DOHH2 (cell line): ENCODE measurements at regions not wholly inside any gene's neighbourhood (a gene's known extent, or its start where the extent isn't known, plus 50 kb on each side); places are given as distances from the start of the nearest gene placed in this dataset.

Experiments
- H3F3A ChIP-seq: fragments of 200-600 bp; sonication (generic), shearing (Covaris generic); 2 replicates; pipeline ENCODE4 v1.6.0; 2016; ENCODE audit warnings: antibody characterized with exemption, mild to moderate bottlenecking; ENCODE audit not compliant: control insufficient read depth, insufficient read depth
- H3K27ac ChIP-seq: fragments of 200-600 bp; sonication (generic); 2 replicates; pipeline ENCODE4 v1.5.1; 2014; ENCODE audit warnings: low read depth, mild to moderate bottlenecking, low read length, moderate library complexity
- H3K27me3 ChIP-seq: fragments of 200-600 bp; sonication (generic); 2 replicates; pipeline ENCODE4 v1.6.1; 2014; ENCODE audit warnings: mild to moderate bottlenecking, low read length, mixed read lengths; ENCODE audit not compliant: control insufficient read depth
- H3K36me3 ChIP-seq: fragments of 200-600 bp; sonication (generic); 2 replicates; pipeline ENCODE4 v1.6.1; 2014; ENCODE audit warnings: mild to moderate bottlenecking, low read length, moderate library complexity, mixed read lengths; ENCODE audit not compliant: control insufficient read depth
- H3K4me1 ChIP-seq: fragments of 200-600 bp; sonication (generic); 2 replicates; pipeline ENCODE4 v1.6.1; 2014; ENCODE audit warnings: mild to moderate bottlenecking, low read length, mixed read lengths; ENCODE audit not compliant: control insufficient read depth
- H3K4me2 ChIP-seq: fragments of 200-600 bp; sonication (generic); 2 replicates; pipeline ENCODE4 v1.6.0; 2014; ENCODE audit warnings: mild to moderate bottlenecking, low read length, moderate library complexity
- H3K4me3 ChIP-seq: fragments of 200-600 bp; sonication (generic); 2 replicates; pipeline ENCODE4 v1.5.1; 2014; ENCODE audit warnings: mild to moderate bottlenecking, low read length, mixed read lengths
- H3K79me2 ChIP-seq: fragments of 200-600 bp; sonication (generic); 2 replicates; pipeline ENCODE4 v1.6.1; 2014; ENCODE audit warnings: mild to moderate bottlenecking, low read length, mixed read lengths; ENCODE audit not compliant: control insufficient read depth
- H3K9me2 ChIP-seq: fragments of 200-600 bp; sonication (generic); replicated peaks from 2 replicates; pipeline ENCODE4 v1.6.1; 2014; ENCODE audit warnings: mild to moderate bottlenecking, low read length, mixed read lengths; ENCODE audit not compliant: control insufficient read depth
- H3K9me3 ChIP-seq: fragments of 200-600 bp; sonication (generic); 2 replicates; pipeline ENCODE4 v1.6.1; 2014; ENCODE audit warnings: antibody characterized with exemption, low read length, mixed read lengths; ENCODE audit not compliant: control insufficient read depth, insufficient read depth
- H4K20me1 ChIP-seq: fragments of 200-600 bp; sonication (generic); 2 replicates; pipeline ENCODE4 v1.6.0; 2014; ENCODE audit warnings: low read depth, mild to moderate bottlenecking, antibody characterized with exemption, low read length, moderate library complexity; ENCODE audit not compliant: control insufficient read depth, insufficient read depth
- CTCF ChIP-seq: fragments of 200-600 bp; sonication (generic); IDR thresholded peaks from one replicate; pipeline ENCODE4 v1.5.1; 2014; ENCODE audit warnings: antibody characterized with exemption, mild to moderate bottlenecking, low read depth, low read length; ENCODE audit not compliant: poor library complexity, severe bottlenecking
- EZH2phosphoT487 ChIP-seq: fragments of 200-600 bp; sonication (generic); IDR thresholded peaks from 2 replicates; pipeline ENCODE4 v1.6.1; 2017; ENCODE audit warnings: borderline replicate concordance, mild to moderate bottlenecking, antibody characterized with exemption, low read length, moderate library complexity, mixed read lengths

GRCh38 chr21:29396951-29397455 is 98.3 kb downstream of the BACH1 start:
- no peaks in the 10 kb centered on the region for H3K79me2 ChIP-seq
- no peaks in the 10 kb centered on the region for H3K4me1 ChIP-seq
- H3K4me3 ChIP-seq: no peak overlapping the region
- no peaks in the 10 kb centered on the region for H3F3A ChIP-seq
- H3K9me2 ChIP-seq: no peaks in the 10 kb centered on the region
- H3K36me3 ChIP-seq: no peaks in the 10 kb centered on the region
- 0 out of 2 replicates have a peak, but pooled peaks cover 5% of the 10 kb centered on the region for H3K9me3 ChIP-seq
- H3K27me3 ChIP-seq: no peaks in the 10 kb centered on the region
- no peak overlapping the region for H3K4me2 ChIP-seq
- H3K27ac ChIP-seq: no peak overlapping the region
- TF ChIP-seq CTCF (no peak), EZH2phosphoT487 (no peak)
- H4K20me1 ChIP-seq: no peaks in the 10 kb centered on the region

- no peaks in the 10 kb centered on the region for H3K36me3 ChIP-seq
- no peak overlapping the region for H3K27ac ChIP-seq
- H3K79me2 ChIP-seq: no peaks in the 10 kb centered on the region
- H3K9me3 ChIP-seq: 0 out of 2 replicates have a peak, but pooled peaks cover 5% of the 10 kb centered on the region
- no peaks in the 10 kb centered on the region for H3K4me1 ChIP-seq
- no peaks in the 10 kb centered on the region for H3K27me3 ChIP-seq
- no peak overlapping the region for H3K4me2 ChIP-seq
- no peaks in the 10 kb centered on the region for H3F3A ChIP-seq
- H4K20me1 ChIP-seq: no peaks in the 10 kb centered on the region
- TF ChIP-seq CTCF (no peak), EZH2phosphoT487 (no peak)
- no peak overlapping the region for H3K4me3 ChIP-seq
- no peaks in the 10 kb centered on the region for H3K9me2 ChIP-seq
Observed at GRCh38 chr21:29403301-29403700, 104.6 kb downstream of the BACH1 start.

GRCh38 chr21:29403922-29404538 is 105.3 kb downstream of the BACH1 start:
- no peaks in the 10 kb centered on the region for H3K4me1 ChIP-seq
- no peaks in the 10 kb centered on the region for H3K79me2 ChIP-seq
- no peak overlapping the region for H3K4me2 ChIP-seq
- no peak overlapping the region for H3K27ac ChIP-seq
- H3K9me3 ChIP-seq: 0 out of 2 replicates have a peak, but pooled peaks cover 5% of the 10 kb centered on the region
- no peak for TF ChIP-seq EZH2phosphoT487
- TF ChIP-seq CTCF: no peak
- no peaks in the 10 kb centered on the region for H3F3A ChIP-seq
- H3K9me2 ChIP-seq: no peaks in the 10 kb centered on the region
- no peaks in the 10 kb centered on the region for H3K36me3 ChIP-seq
- H4K20me1 ChIP-seq: no peaks in the 10 kb centered on the region
- H3K27me3 ChIP-seq: no peaks in the 10 kb centered on the region
- H3K4me3 ChIP-seq: no peak overlapping the region
